ACHN (cell line): ENCODE measurements at regions not wholly inside any gene's neighbourhood (a gene's known extent, or its start where the extent isn't known, plus 50 kb on each side); places are given as distances from the start of the nearest gene placed in this dataset.

Experiments
- DNase-seq: peaks from one replicate; pipeline ENCODE4 v3.0.0-alpha.2; 2015
- in situ Hi-C: cut with HindIII; loops from 2 replicates; pipeline ENCODE4 v1.10.0; 2017; ENCODE audit warnings: low sequenced_read_pairs, low pct_ligation_motif_present, low pct_unique_long_range_greater_than_20kb

DNA sequence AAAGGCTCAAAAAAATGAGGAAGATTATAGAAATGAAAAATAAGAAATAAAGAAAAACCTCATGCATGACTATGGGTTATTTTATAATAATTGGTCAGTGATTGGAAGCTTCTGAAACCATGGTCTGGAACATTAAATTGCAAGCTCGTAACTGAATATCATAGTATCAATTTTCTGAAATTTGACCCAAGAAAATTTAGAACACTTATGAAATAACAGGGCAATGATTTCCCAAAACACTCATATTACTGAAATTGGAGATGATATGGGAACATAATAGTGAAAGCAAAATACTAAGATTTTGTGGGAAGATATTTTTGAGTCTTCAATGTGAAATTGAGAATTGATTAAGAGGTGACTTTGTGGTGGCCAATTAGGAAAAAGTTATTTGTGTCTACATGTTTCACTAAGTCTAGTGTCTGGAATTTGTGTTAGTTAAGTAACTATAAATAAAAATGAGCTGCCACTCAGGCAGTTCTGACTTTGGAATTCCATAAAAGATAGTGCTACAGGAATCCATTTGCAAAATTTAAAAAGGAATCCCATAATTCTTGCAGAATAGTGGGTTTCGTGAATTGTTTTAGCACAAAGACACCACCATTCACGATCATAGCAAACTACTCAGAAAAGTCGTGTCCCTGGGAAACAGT lies 603.0 kb downstream of the LMO7 start:
- in situ Hi-C loops = no loop called here
- no peak for DNase-seq

GRCh38 chr13:76231522-76232167 lies 595.5 kb downstream of the LMO7 start:
- in situ Hi-C loops = no loop called here
- no peak for DNase-seq

- in situ Hi-C loops = no loop called here
Measured at GRCh38 chr13:76229281-76229680, 593.2 kb downstream of the LMO7 start.

GRCh38 chr13:76226941-76227340 lies 590.8 kb downstream of the LMO7 start:
- DNase-seq = peak; percentile 11
- in situ Hi-C loops = no loop called here

More at GRCh38 chr13:76229281-76229680, 593.2 kb downstream of the LMO7 start:
- no peak for DNase-seq

DNA sequence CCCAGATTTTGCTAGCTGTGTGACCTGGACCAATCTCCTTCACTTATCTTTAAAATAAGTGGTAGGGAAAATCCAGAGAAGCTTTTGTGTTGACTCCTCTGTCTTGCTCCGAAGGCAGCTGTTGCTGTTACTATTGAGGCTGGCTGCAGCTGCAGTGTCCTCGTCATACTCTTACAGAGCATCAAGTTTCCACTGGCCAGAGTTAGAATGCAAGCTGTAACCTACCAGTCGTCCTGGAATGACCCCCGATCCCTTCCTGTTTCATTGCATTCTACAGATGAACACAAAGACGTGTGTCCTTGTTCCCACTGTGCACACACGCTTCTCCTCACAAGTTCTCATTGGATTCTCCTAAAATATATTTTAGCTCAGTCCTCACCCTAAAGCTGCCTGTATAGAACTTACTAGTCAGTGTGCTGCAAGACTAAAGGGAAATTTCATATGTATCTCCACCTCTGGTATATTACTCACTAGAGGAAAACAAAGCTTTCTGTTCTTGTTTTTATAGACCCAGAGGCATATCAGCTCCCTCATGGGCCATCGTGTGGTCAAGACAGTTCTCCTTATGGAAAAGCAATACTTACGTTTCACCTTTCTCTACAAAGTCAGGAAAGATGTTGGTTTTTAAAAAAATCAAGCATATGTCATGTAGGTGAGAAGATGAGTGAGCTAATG lies 589.8 kb downstream of the LMO7 start:
- no peak for DNase-seq
- in situ Hi-C loops = no loop called here

DNA sequence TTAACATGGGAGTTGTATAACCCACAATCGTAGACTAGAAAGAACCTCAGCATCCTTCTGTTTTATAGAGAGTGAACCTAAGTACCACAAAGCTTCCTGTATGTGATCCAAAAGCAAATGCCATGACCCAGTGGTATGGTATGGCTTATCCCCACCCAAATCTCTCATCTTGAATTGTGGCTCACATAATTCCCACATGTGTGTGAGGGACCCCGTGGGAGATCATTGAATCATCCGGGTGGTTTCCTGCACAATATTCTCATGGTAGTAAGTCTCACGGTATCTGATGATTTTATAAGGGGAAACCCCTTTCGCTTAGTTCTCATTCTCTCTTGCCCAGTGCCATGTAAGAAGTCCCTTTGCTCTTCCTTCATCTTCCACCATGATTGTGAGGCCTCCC lies 587.9 kb downstream of the LMO7 start:
- in situ Hi-C loops = no loop called here
- no peak for DNase-seq

DNA sequence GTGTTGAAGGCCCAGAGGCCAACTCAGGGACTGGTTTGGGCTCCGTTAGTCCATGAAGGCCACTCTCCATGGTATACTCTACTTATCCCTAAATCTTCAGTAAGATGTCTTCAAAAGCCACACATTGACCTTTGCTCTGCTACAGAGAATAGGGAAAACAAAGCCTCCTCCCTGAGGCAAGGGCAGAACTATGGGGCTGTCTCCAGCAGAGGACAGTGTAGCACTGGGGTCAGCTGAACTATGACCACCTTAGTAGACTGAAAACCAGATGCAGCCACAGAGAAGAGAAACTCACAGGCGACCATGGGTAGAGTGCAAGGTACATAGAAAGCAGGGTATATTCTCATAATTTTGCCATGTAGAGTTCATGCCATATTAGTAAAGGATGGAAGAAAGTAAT lies 587.4 kb downstream of the LMO7 start:
- DNase-seq = no peak
- in situ Hi-C loops = no loop called here

DNA sequence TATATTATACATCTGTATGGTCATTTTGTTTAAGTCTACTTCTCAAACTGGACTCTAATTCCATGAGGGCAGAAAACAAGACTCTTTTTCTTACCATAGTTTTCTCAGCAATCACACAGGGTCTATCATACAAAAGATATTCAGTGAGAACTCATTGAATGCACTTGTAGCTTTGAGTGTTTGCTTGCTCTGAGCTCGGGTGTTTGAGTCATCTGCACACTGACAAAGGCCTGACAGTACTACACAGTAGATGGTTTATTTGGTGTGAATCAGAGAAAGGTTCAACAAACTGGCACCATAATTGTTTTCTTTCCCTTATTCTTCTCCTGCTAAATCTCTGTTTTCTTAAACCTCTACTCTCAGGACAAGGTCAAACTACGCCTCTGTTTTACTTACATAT lies 586.4 kb downstream of the LMO7 start:
- no peak for DNase-seq
- in situ Hi-C loops = no loop called here

- in situ Hi-C loops = no loop called here
- no peak for DNase-seq
Measured at GRCh38 chr13:76216729-76217128, 580.6 kb downstream of the LMO7 start.

DNA sequence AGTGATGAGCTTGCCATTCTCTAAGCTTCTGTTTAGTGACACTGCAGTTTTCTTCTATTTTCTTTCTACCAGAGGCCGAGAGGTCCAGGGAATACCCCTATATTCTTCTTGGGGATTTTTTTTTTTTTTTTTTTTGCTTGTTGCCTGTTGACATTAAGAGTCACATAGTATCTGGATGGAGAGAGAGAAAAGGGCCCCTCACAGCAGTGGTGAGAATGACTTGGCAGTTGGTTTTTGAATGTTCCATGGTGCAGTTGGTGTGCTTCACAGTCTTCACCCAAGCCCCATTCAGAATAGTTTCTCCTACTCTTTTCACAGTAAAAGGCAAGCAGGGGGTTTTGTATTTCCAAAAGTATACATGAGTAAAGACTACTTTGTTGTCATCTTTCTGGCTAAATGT lies 577.9 kb downstream of the LMO7 start:
- DNase-seq = no peak
- in situ Hi-C loops = no loop called here

DNA sequence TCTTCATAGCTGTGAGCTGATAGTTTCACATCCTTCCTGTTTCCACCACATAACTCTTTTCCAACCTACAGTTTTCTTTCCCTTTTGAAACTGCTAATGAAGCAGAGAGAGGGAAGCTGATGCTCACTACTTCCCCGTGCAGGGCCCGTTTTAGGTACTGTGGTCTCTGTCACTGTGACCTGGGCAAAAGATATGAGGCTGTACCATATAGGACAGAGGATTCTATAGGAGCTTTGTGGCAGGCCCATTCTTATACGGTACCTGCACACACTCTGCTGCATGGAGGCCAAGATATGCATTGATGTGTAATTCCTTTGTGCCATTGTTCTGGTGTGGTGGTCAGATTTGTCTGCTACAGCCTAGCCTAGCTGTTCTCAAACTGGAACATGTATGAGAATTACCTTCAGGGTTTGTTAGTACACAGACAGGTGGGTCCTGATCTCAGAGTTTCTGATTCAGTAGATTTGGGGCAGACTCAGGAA lies 577.3 kb downstream of the LMO7 start:
- no peak for DNase-seq
- in situ Hi-C loops = no loop called here

DNA sequence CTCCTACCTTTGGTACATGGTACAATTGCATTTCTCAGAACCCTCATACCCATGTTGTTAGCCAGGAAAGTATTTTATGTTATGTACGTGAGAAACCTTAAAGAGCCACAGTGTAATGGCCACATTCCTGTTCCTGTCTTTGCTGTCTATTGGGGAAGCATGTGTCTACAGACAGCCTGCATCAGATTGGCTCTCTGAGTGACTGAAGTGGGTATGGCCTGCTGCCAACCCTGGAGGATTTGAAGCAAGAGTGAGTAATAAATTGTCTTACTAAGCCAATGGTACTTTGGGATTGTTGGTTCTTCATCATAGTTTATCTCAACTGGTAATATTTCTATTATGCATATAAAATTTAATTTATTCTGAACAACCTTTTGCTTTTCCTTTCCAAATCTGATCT lies 574.1 kb downstream of the LMO7 start:
- in situ Hi-C loops = no loop called here
- DNase-seq = peak; percentile 6

GRCh38 chr13:76198568-76199163 lies 562.5 kb downstream of the LMO7 start:
- in situ Hi-C loops = no loop called here
- DNase-seq = no peak

DNA sequence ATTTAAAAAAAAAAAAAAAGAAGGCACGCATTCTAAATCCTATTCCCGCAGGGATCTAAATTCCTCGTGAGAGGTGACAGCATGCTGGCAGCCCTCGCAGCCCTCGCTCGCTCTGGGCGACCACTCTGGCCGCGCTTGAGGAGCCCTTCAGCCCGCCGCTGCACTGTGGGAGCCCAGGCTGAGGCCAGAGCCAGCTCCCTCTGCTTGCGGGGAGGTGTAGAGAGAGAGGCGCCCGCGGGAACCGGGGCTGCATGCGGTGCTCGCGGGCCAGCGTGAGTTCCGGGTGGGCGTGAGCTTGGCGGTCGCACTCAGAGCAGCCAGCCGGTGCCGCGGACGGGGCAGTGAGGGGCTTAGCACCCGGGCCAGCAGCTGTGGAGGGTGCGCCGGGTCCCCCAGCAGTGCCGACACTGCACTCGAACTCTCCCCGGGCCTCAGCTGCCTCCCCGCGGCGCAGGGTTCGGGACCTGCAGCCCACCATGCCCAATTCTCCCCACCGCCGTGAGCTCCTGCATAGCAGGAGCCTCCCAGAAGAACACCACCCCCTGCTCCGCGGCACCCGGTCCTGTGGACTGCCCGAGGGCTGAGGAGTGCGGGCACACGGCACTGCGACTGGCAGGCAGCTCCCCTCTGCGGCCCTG lies 553.9 kb downstream of the LMO7 start:
- in situ Hi-C loops = no loop called here
- DNase-seq = no peak

GRCh38 chr13:76175961-76176725 lies 540.0 kb downstream of the LMO7 start:
- in situ Hi-C loops = no loop called here
- DNase-seq = no peak

DNA sequence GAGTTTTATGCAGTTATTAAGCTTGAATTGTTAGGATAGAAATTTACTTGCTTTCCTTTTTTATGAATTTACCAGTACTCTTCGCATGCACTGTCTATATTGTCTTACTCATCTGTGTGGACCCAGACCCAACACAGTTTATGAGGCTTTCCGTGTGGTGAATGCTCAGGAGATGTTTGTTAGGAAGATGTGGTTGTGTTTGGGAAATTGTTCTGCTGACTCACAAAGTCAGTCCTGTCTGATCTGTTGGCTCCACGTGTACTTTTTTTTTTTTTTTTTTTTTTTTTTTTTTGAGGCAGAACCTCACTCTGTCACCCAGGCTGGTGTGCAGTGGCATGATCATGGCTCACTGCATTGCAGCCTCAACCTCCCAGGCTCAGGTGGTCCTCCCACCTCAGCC lies 532.5 kb downstream of the LMO7 start:
- in situ Hi-C loops = no loop called here

DNA sequence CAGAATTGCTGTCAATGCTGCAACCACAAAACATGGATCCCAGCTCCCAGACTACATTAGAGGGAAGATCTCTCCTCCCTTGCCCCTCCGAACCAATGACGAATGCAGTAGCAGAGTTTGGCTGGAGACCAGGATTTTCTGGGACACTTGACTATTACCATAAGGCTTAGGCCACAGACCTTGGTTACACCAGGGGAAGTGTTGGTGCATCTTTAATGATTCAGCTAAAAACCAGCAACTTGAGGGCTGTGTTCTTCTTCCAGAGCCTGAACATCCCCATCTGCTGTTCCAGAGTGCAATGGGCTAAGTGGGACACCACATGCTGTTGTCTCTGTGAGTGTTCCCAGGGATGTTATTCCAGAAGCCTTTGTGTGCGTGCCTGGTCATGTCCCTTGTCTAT lies 528.2 kb downstream of the LMO7 start:
- no peak for DNase-seq
- in situ Hi-C loops = no loop called here

More for the DNA sequence above, 532.5 kb downstream of the LMO7 start:
- no peak for DNase-seq

GRCh38 chr13:76163761-76164160 lies 527.6 kb downstream of the LMO7 start:
- in situ Hi-C loops = no loop called here
- no peak for DNase-seq
